ENCODE measurements at regions not wholly inside any gene's neighbourhood (a gene's known extent, or its start where the extent isn't known, plus 50 kb on each side); places are given as distances from the start of the nearest gene placed in this dataset.
"Not testable (repeated sequence)": the region's sequence is repeated elsewhere in the genome, so short reads cannot be mapped to it uniquely, and the experiment has no call there.

- no peak overlapping the region for H3K4me3 ChIP-seq (ENCODE audit: low read length in 2 of 2)
- peaks cover 0 to 3% (median 0%) of the 10 kb centered on the region in 4 donors for H3K4me1 Mint-ChIP-seq
- CTCF ChIA-PET (ENCODE audit: partially characterized antibody): no interaction called here
- peaks cover 0 to 15% (median 5%) of the 10 kb centered on the region in 8 donors for H3K9me3 Mint-ChIP-seq
- POLR2A ChIA-PET (ENCODE audit: partially characterized antibody): no interaction called here
- H3K27ac Mint-ChIP-seq: no peak overlapping the region
- intact Hi-C loops (cut with micrococcal nuclease): no loop called here
- no peak overlapping the region for H3K27ac ChIP-seq (ENCODE audit: low read depth, low read length)
- H3K27me3 Mint-ChIP-seq: peaks cover 5 to 19% of the 10 kb centered on the region in 2 donors
- no peaks in the 10 kb centered on the region for H3K4me1 ChIP-seq (ENCODE audit: insufficient read depth, low read length)
- no peaks in the 10 kb centered on the region for H3K36me3 ChIP-seq (ENCODE audit: insufficient read depth, low read length)
- H3K27me3 ChIP-seq (ENCODE audit: insufficient read depth, low read length): no peaks in the 10 kb centered on the region
- no peak overlapping the region for H3K4me3 Mint-ChIP-seq
- H3K36me3 Mint-ChIP-seq: no peaks in the 10 kb centered on the region
- DNase-seq: no peak
- H3K9me3 ChIP-seq (ENCODE audit: control insufficient read depth in 1 of 2, low read length in 2 of 2): no peaks in the 10 kb centered on the region
Measured at GRCh38 chr10:28754930-28755718, 77.8 kb downstream of the BAMBI start.

GRCh38 chr10:28761084-28761846 is 83.9 kb downstream of the BAMBI start:
- Mint-ChIP-seq H3K36me3 (no peaks in the 10 kb centered on the region), H3K27ac (no peak overlapping the region), H3K4me3 (no peak overlapping the region), H3K4me1 (peaks cover 0 to 3% (median 0%) of the 10 kb centered on the region in 4 donors), H3K27me3 (peaks cover 7 to 10% of the 10 kb centered on the region in 2 donors), H3K9me3 (peaks cover 0 to 4% (median 0%) of the 10 kb centered on the region in 8 donors)
- no peaks in the 10 kb centered on the region for H3K4me1 ChIP-seq (ENCODE audit: insufficient read depth, low read length)
- no peak overlapping the region for H3K27ac ChIP-seq (ENCODE audit: low read depth, low read length)
- intact Hi-C loops (cut with micrococcal nuclease): no loop called here
- CTCF ChIA-PET (ENCODE audit: partially characterized antibody): no interaction called here
- DNase-seq: no peak
- no peaks in the 10 kb centered on the region for H3K36me3 ChIP-seq (ENCODE audit: insufficient read depth, low read length)
- H3K27me3 ChIP-seq (ENCODE audit: insufficient read depth, low read length): no peaks in the 10 kb centered on the region
- H3K9me3 ChIP-seq (ENCODE audit: control insufficient read depth in 1 of 2, low read length in 2 of 2): no peaks in the 10 kb centered on the region
- POLR2A ChIA-PET (ENCODE audit: partially characterized antibody): no interaction called here
- H3K4me3 ChIP-seq (ENCODE audit: low read length in 2 of 2): no peak overlapping the region

DNA sequence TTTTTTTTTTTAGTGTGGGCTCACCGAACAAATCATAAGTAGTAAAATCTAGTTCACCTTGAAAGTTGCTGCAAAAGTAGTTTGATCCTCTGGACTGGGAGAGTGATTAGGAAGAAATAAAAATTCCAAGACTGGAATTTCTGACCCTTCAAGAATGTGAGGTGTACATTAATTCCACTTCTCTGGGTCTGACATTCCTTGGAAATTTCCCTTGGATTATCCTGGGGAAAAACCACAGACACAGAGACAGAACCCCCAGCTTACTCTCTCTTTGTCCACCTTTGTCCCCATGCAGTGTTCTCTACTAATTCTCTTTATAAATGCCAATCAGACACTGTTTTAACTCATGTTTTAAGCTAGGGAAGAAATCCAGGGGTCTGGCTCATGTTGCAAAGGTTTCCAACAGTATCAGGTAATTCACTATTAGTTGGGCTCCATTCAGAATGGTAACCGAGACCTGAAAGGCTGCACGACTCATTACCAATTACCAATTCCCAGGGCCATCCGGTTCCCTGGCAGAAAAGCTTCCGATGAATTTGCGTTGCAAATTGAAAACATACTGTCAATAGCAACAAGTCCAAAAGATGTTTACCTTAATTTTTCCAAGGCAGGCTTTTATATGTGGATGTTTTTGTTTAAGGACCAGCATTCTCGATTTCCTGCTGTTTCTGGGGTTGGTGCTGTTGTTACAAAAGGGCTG is 86.3 kb downstream of the BAMBI start:
- H3K27ac Mint-ChIP-seq: no peak overlapping the region
- Histone ChIP-seq H3K4me3 (ENCODE audit: low read length in 2 of 2) (no peak overlapping the region), H3K4me1 (ENCODE audit: insufficient read depth, low read length) (no peaks in the 10 kb centered on the region), H3K36me3 (ENCODE audit: insufficient read depth, low read length) (no peaks in the 10 kb centered on the region), H3K27me3 (ENCODE audit: insufficient read depth, low read length) (no peaks in the 10 kb centered on the region), H3K9me3 (ENCODE audit: control insufficient read depth in 1 of 2, low read length in 2 of 2) (no peaks in the 10 kb centered on the region), H3K27ac (ENCODE audit: low read depth, low read length) (no peak overlapping the region)
- H3K9me3 Mint-ChIP-seq: peaks cover 0 to 2% (median 0%) of the 10 kb centered on the region in 8 donors
- no peaks in the 10 kb centered on the region for H3K36me3 Mint-ChIP-seq
- DNase-seq: no peak
- H3K4me3 Mint-ChIP-seq: no peak overlapping the region
- H3K27me3 Mint-ChIP-seq: peaks cover 8 to 10% of the 10 kb centered on the region in 2 donors
- intact Hi-C loops (cut with micrococcal nuclease): no loop called here
- POLR2A ChIA-PET (ENCODE audit: partially characterized antibody): no interaction called here
- CTCF ChIA-PET (ENCODE audit: partially characterized antibody): no interaction called here
- no peaks in the 10 kb centered on the region for H3K4me1 Mint-ChIP-seq

- peaks cover 0 to 6% (median under 1%) of the 10 kb centered on the region in 8 donors for H3K9me3 Mint-ChIP-seq
- no peak overlapping the region for H3K27ac Mint-ChIP-seq
- no peak overlapping the region for H3K4me3 Mint-ChIP-seq
- CTCF ChIA-PET (ENCODE audit: partially characterized antibody): no interaction called here
- H3K27ac ChIP-seq (ENCODE audit: low read depth, low read length): no peak overlapping the region
- H3K4me1 ChIP-seq (ENCODE audit: insufficient read depth, low read length): no peaks in the 10 kb centered on the region
- H3K36me3 Mint-ChIP-seq: no peaks in the 10 kb centered on the region
- H3K9me3 ChIP-seq (ENCODE audit: control insufficient read depth in 1 of 2, low read length in 2 of 2): no peaks in the 10 kb centered on the region
- H3K36me3 ChIP-seq (ENCODE audit: insufficient read depth, low read length): no peaks in the 10 kb centered on the region
- POLR2A ChIA-PET (ENCODE audit: partially characterized antibody): no interaction called here
- H3K27me3 Mint-ChIP-seq: peaks cover 4 to 12% of the 10 kb centered on the region in 2 donors
- DNase-seq: no peak
- H3K27me3 ChIP-seq (ENCODE audit: insufficient read depth, low read length): no peaks in the 10 kb centered on the region
- intact Hi-C loops (cut with micrococcal nuclease): no loop called here
- no peak overlapping the region for H3K4me3 ChIP-seq (ENCODE audit: low read length in 2 of 2)
- H3K4me1 Mint-ChIP-seq: no peaks in the 10 kb centered on the region
Measured at GRCh38 chr10:28765641-28766040, 88.3 kb downstream of the BAMBI start.

DNA sequence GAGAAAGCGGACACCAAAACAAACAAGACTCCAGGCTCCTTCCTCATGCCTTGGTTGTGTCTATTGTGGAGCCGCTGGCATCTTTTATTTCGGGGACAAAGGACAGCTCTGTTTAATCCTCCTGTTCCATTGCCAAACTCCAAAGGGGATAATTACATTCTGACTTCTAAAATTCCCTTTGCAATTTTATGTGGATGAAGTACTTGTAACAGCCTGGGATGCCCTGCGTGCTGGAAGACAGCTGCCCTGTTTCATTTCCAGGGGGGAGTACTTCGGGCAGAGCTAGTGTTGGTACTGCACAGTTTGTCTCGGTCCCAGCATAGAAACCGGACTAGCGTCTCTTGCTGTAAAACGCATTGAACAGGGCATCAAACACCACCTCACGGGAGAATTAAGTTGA is 90.9 kb downstream of the BAMBI start:
- Histone ChIP-seq H3K4me1 (ENCODE audit: insufficient read depth, low read length) (no peaks in the 10 kb centered on the region), H3K27me3 (ENCODE audit: insufficient read depth, low read length) (no peaks in the 10 kb centered on the region), H3K27ac (ENCODE audit: low read depth, low read length) (no peak overlapping the region), H3K9me3 (ENCODE audit: control insufficient read depth in 1 of 2, low read length in 2 of 2) (no peaks in the 10 kb centered on the region), H3K36me3 (ENCODE audit: insufficient read depth, low read length) (no peaks in the 10 kb centered on the region), H3K4me3 (ENCODE audit: low read length in 2 of 2) (no peak overlapping the region)
- Mint-ChIP-seq H3K27me3 (peaks cover 4 to 16% of the 10 kb centered on the region in 2 donors), H3K4me3 (no peak overlapping the region), H3K36me3 (no peaks in the 10 kb centered on the region), H3K9me3 (peaks cover 0 to 5% (median 3%) of the 10 kb centered on the region in 8 donors), H3K4me1 (no peaks in the 10 kb centered on the region), H3K27ac (no peak overlapping the region)
- ChIA-PET POLR2A (ENCODE audit: partially characterized antibody) (no interaction called here), CTCF (ENCODE audit: partially characterized antibody) (no interaction called here)
- no peak for DNase-seq
- intact Hi-C loops (cut with micrococcal nuclease): no loop called here

- no peaks in the 10 kb centered on the region for H3K36me3 ChIP-seq (ENCODE audit: insufficient read depth, low read length)
- peaks cover 4 to 16% of the 10 kb centered on the region in 2 donors for H3K27me3 Mint-ChIP-seq
- H3K4me3 ChIP-seq (ENCODE audit: low read length in 2 of 2): no peak overlapping the region
- H3K9me3 ChIP-seq (ENCODE audit: control insufficient read depth in 1 of 2, low read length in 2 of 2): no peaks in the 10 kb centered on the region
- no peak overlapping the region for H3K27ac ChIP-seq (ENCODE audit: low read depth, low read length)
- H3K4me1 ChIP-seq (ENCODE audit: insufficient read depth, low read length): no peaks in the 10 kb centered on the region
- H3K36me3 Mint-ChIP-seq: no peaks in the 10 kb centered on the region
- DNase-seq: no peak
- no peak overlapping the region for H3K27ac Mint-ChIP-seq
- ChIA-PET CTCF (ENCODE audit: partially characterized antibody) (no interaction called here), POLR2A (ENCODE audit: partially characterized antibody) (no interaction called here)
- no peaks in the 10 kb centered on the region for H3K4me1 Mint-ChIP-seq
- no peak overlapping the region for H3K4me3 Mint-ChIP-seq
- no peaks in the 10 kb centered on the region for H3K27me3 ChIP-seq (ENCODE audit: insufficient read depth, low read length)
- intact Hi-C loops (cut with micrococcal nuclease): no loop called here
- peaks cover 0 to 6% (median 3%) of the 10 kb centered on the region in 8 donors for H3K9me3 Mint-ChIP-seq
Measured at GRCh38 chr10:28769091-28769604, 91.8 kb downstream of the BAMBI start.

DNA sequence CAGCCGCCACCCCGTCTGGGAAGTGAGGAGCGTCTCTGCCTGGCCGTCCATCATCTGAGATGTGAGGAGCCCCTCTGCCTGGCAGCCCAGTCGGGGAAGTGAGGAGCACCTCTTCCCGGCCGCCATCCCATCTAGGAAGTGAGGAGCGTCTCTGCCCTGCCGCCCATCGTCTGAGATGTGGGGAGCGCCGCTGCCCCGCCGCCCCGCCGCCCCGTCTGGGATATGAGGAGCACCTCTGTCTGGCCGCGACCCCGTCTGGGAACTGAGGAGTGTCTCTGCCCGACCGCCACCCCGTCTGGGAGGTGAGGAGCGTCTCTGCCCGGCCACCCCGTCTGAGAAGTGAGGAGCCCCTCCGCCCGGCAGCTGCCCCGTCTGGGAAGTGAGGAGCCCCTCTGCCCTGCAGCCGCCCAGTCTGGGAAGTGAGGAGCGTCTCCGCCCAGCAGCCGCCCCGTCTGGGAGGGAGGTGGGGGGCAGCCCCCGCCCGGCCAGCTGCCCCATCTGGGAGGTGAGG is 94.3 kb downstream of the BAMBI start:
- H3K4me1 ChIP-seq (ENCODE audit: insufficient read depth, low read length); CTCF ChIA-PET (ENCODE audit: partially characterized antibody); H3K9me3 ChIP-seq (ENCODE audit: control insufficient read depth in 1 of 2, low read length in 2 of 2); H3K4me1 Mint-ChIP-seq; H3K36me3 ChIP-seq (ENCODE audit: insufficient read depth, low read length); H3K4me3 ChIP-seq (ENCODE audit: low read length in 2 of 2); H3K27ac ChIP-seq (ENCODE audit: low read depth, low read length); H3K9me3 Mint-ChIP-seq; intact Hi-C loops (cut with micrococcal nuclease); DNase-seq; H3K4me3 Mint-ChIP-seq; H3K27me3 ChIP-seq (ENCODE audit: insufficient read depth, low read length); H3K36me3 Mint-ChIP-seq; H3K27ac Mint-ChIP-seq; POLR2A ChIA-PET (ENCODE audit: partially characterized antibody): not testable (repeated sequence)
- peaks cover 2 to 14% of the 10 kb centered on the region in 2 donors for H3K27me3 Mint-ChIP-seq

Data from CD4-positive, alpha-beta memory T cell (primary cell).